GM23338 (cell line): ENCODE measurements at regions not wholly inside any gene's neighbourhood (a gene's known extent, or its start where the extent isn't known, plus 50 kb on each side); places are given as distances from the start of the nearest gene placed in this dataset.

Source experiments
- ATAC-seq: fragments of 200-7000 bp; cut with Tn5 transposase; 3 replicates; pipeline ENCODE4 v1.9.1; 2020
- DNase-seq: peaks from one replicate; pipeline ENCODE4 v3.0.0-alpha.2; 2015; ENCODE audit warnings: low spot score
- H2AFZ ChIP-seq: fragments of 200-600 bp; sonication (generic); 2 replicates; pipeline ENCODE4 v1.8.0; 2016; ENCODE audit warnings: antibody characterized with exemption, mild to moderate bottlenecking, moderate library complexity
- H3F3A ChIP-seq: fragments of 200-600 bp; sonication (generic); replicated peaks from 2 replicates; pipeline ENCODE4 v1.8.0; 2017; ENCODE audit warnings: antibody characterized with exemption, mixed run types, low read depth
- H3K27ac ChIP-seq: fragments of 200-600 bp; sonication (generic); 2 replicates; pipeline ENCODE4 v1.6.1; 2016; ENCODE audit warnings: low read depth
- H3K27me3 ChIP-seq: fragments of 200-600 bp; sonication (generic); 2 replicates; pipeline ENCODE4 v1.8.0; 2016; ENCODE audit warnings: mild to moderate bottlenecking, mixed run types, moderate library complexity; ENCODE audit not compliant: insufficient read depth
- H3K36me3 ChIP-seq: fragments of 200-600 bp; sonication (generic); 2 replicates; pipeline ENCODE4 v1.8.0; 2016; ENCODE audit warnings: mild to moderate bottlenecking; ENCODE audit not compliant: insufficient read depth
- H3K4me1 ChIP-seq: fragments of 200-600 bp; sonication (generic); 2 replicates; pipeline ENCODE4 v1.8.0; 2016; ENCODE audit warnings: mild to moderate bottlenecking, moderate library complexity; ENCODE audit not compliant: insufficient read depth
- H3K4me2 ChIP-seq: fragments of 200-600 bp; sonication (generic); 2 replicates; pipeline ENCODE4 v1.7.1; 2017; ENCODE audit warnings: mixed run types
- H3K4me3 ChIP-seq: fragments of 200-600 bp; sonication (generic); 2 replicates; pipeline ENCODE4 v1.6.1; 2016; ENCODE audit warnings: mixed run types
- H3K79me2 ChIP-seq: fragments of 200-600 bp; sonication (generic); replicated peaks from 2 replicates; pipeline ENCODE4 v1.8.0; 2017; ENCODE audit warnings: mild to moderate bottlenecking; ENCODE audit not compliant: insufficient read depth
- H3K9me2 ChIP-seq: fragments of 200-600 bp; sonication (generic); 2 replicates; pipeline ENCODE4 v1.8.0; 2017; ENCODE audit not compliant: insufficient read depth
- H4K20me1 ChIP-seq: fragments of 200-600 bp; sonication (generic); replicated peaks from 2 replicates; pipeline ENCODE4 v1.8.0; 2017; ENCODE audit warnings: mild to moderate bottlenecking; ENCODE audit not compliant: insufficient read depth
- H3K27ac Mint-ChIP-seq: 2 replicates; pipeline ENCODE4 v1.8.0; 2020; ENCODE audit warnings: inconsistent platforms, mild to moderate bottlenecking, moderate library complexity, mixed read lengths
- H3K27me3 Mint-ChIP-seq: 3 replicates; pipeline ENCODE4 v1.8.0; 2022; ENCODE audit warnings: low read depth, mild to moderate bottlenecking, moderate library complexity, mixed read lengths, inconsistent platforms; ENCODE audit not compliant: insufficient read depth, poor library complexity
- H3K36me3 Mint-ChIP-seq: 3 replicates; pipeline ENCODE4 v1.8.0; 2021; ENCODE audit warnings: low read depth, mild to moderate bottlenecking, inconsistent platforms, moderate library complexity, mixed read lengths
- H3K4me1 Mint-ChIP-seq: 3 replicates; pipeline ENCODE4 v1.8.0; 2020; ENCODE audit warnings: mild to moderate bottlenecking, inconsistent platforms, mixed read lengths
- H3K4me3 Mint-ChIP-seq: 3 replicates; pipeline ENCODE4 v1.8.0; 2021; ENCODE audit warnings: moderate library complexity, mild to moderate bottlenecking, inconsistent platforms, mixed read lengths
- H3K9me3 Mint-ChIP-seq: 3 replicates; pipeline ENCODE4 v1.8.0; 2020; ENCODE audit warnings: moderate library complexity, mild to moderate bottlenecking, inconsistent platforms, mixed read lengths
- CREB1 ChIP-seq: fragments of 250-450 bp; sonication (Bioruptor Pico); IDR thresholded peaks from 2 replicates; pipeline ENCODE4 v1.5.0; 2020; ENCODE audit warnings: low read depth, mild to moderate bottlenecking, moderate library complexity
- CTCF ChIP-seq, 2 experiments: fragments of 200-600 bp in 1 of 2; sonication (generic) in 1 of 2; conservative IDR thresholded peaks; 2 replicates each; pipeline versions ENCODE4 v1.5.1 to v1.6.1; 2016 to 2017; ENCODE audit warnings: antibody characterized with exemption in 2 of 2, low read depth in 2 of 2, mild to moderate bottlenecking in 2 of 2, moderate library complexity in 1 of 2
- ETS1 ChIP-seq: IDR thresholded peaks from 2 replicates; pipeline ENCODE4 v1.6.1; 2016; ENCODE audit warnings: antibody characterized with exemption
- EZH2 ChIP-seq: fragments of 200-600 bp; sonication (generic); IDR thresholded peaks from one replicate; pipeline ENCODE4 v1.8.0; 2017; ENCODE audit warnings: antibody characterized with exemption, mild to moderate bottlenecking, low read depth; ENCODE audit not compliant: unreplicated experiment
- EZH2phosphoT487 ChIP-seq: fragments of 200-600 bp; sonication (generic); IDR thresholded peaks from one replicate; pipeline ENCODE4 v1.8.1; 2018; ENCODE audit warnings: antibody characterized with exemption; ENCODE audit not compliant: unreplicated experiment
- JUNB ChIP-seq: IDR thresholded peaks from one replicate; pipeline ENCODE4 v1.6.1; 2016; ENCODE audit warnings: antibody characterized with exemption; ENCODE audit not compliant: unreplicated experiment
- NANOG ChIP-seq: IDR thresholded peaks from 2 replicates; pipeline ENCODE4 v1.6.1; 2016; ENCODE audit warnings: antibody characterized with exemption, borderline replicate concordance
- POLR2AphosphoS5 ChIP-seq: IDR thresholded peaks from 2 replicates; pipeline ENCODE4 v1.6.1; 2016; ENCODE audit warnings: antibody characterized with exemption, low read depth
- REST ChIP-seq: IDR thresholded peaks from one replicate; pipeline ENCODE4 v1.6.1; 2018; ENCODE audit warnings: antibody characterized with exemption; ENCODE audit not compliant: unreplicated experiment
- STAT1 ChIP-seq: IDR thresholded peaks from one replicate; pipeline ENCODE4 v1.6.1; 2016; ENCODE audit warnings: antibody characterized with exemption; ENCODE audit not compliant: unreplicated experiment
- ZNF114 ChIP-seq: fragments of 250-450 bp; sonication (Bioruptor Pico); IDR thresholded peaks from 2 replicates; pipeline ENCODE4 v1.5.0; 2020; ENCODE audit warnings: mild to moderate bottlenecking, moderate library complexity
- ZNF331 ChIP-seq: fragments of 250-450 bp; sonication (Bioruptor Pico); IDR thresholded peaks from 2 replicates; pipeline ENCODE4 v1.5.0; 2020; ENCODE audit warnings: low read depth, mild to moderate bottlenecking, moderate library complexity
- ZNF462 ChIP-seq: fragments of 250-450 bp; sonication (Bioruptor Pico); IDR thresholded peaks from 2 replicates; pipeline ENCODE4 v1.5.0; 2020; ENCODE audit warnings: mild to moderate bottlenecking, moderate library complexity

GRCh38 chr1:219478811-219479210 is 134.1 kb downstream of the ZC3H11B start:
- Mint-ChIP-seq H3K27ac (no peak overlapping the region), H3K4me1 (no peaks in the 10 kb centered on the region), H3K27me3 (no peaks in the 10 kb centered on the region), H3K36me3 (no peaks in the 10 kb centered on the region), H3K9me3 (no peaks in the 10 kb centered on the region), H3K4me3 (no peak overlapping the region)
- Histone ChIP-seq H3K4me3 (no peak overlapping the region), H4K20me1 (no peaks in the 10 kb centered on the region), H3K36me3 (no peaks in the 10 kb centered on the region), H3K27ac (no peak overlapping the region), H3K27me3 (no peaks in the 10 kb centered on the region), H3K9me2 (no peaks in the 10 kb centered on the region), H3F3A (no peaks in the 10 kb centered on the region), H3K79me2 (no peaks in the 10 kb centered on the region), H3K4me1 (no peaks in the 10 kb centered on the region), H2AFZ (peak overlapping the region; percentile 72), H3K4me2 (no peak overlapping the region)
- no peak for ATAC-seq
- no peak for TF ChIP-seq ZNF331
- TF ChIP-seq STAT1: no peak
- TF ChIP-seq EZH2: no peak
- TF ChIP-seq REST: no peak
- TF ChIP-seq ZNF114: no peak
- no peak for TF ChIP-seq ETS1
- no peak for TF ChIP-seq POLR2AphosphoS5
- no peak for TF ChIP-seq JUNB
- TF ChIP-seq EZH2phosphoT487: no peak
- no peak for TF ChIP-seq NANOG
- TF ChIP-seq CREB1: no peak
- TF ChIP-seq ZNF462 (CRISPR knock-in tag): no peak
- TF ChIP-seq CTCF (conservative IDR thresholded peaks at IDR 0.05; ENCODE audit: low read depth in 2 of 2): no peak
- no peak for DNase-seq
